HUES48 (cell line): ENCODE measurements at regions not wholly inside any gene's neighbourhood (a gene's known extent, or its start where the extent isn't known, plus 50 kb on each side); places are given as distances from the start of the nearest gene placed in this dataset.

Source experiments
- H3K27ac ChIP-seq: one replicate; pipeline ENCODE4 v1.7.0; 2013; ENCODE audit warnings: low read depth, low read length, inconsistent platforms
- H3K27me3 ChIP-seq: 2 replicates; pipeline ENCODE4 v1.6.1; 2013; ENCODE audit warnings: mild to moderate bottlenecking, low read length; ENCODE audit not compliant: control insufficient read depth, insufficient read depth
- H3K36me3 ChIP-seq: 2 replicates; pipeline ENCODE4 v1.6.1; 2013; ENCODE audit warnings: low read length; ENCODE audit not compliant: control insufficient read depth, insufficient read depth
- H3K4me1 ChIP-seq: 2 replicates; pipeline ENCODE4 v1.6.1; 2013; ENCODE audit warnings: mild to moderate bottlenecking, low read length; ENCODE audit not compliant: control insufficient read depth, insufficient read depth
- H3K4me3 ChIP-seq: 2 replicates; pipeline ENCODE4 v1.5.1; 2013; ENCODE audit warnings: mild to moderate bottlenecking, low read depth, low read length
- H3K9ac ChIP-seq: 2 replicates; pipeline ENCODE4 v1.6.1; 2013; ENCODE audit warnings: mild to moderate bottlenecking, low read depth, low read length, moderate library complexity
- H3K9me3 ChIP-seq: 2 replicates; pipeline ENCODE4 v1.6.1; 2013; ENCODE audit warnings: low read length; ENCODE audit not compliant: control insufficient read depth, insufficient read depth

- no peaks in the 10 kb centered on the region for H3K9me3 ChIP-seq
- no peak overlapping the region for H3K9ac ChIP-seq
- no peak overlapping the region for H3K27ac ChIP-seq
- H3K4me1 ChIP-seq: no peaks in the 10 kb centered on the region
- no peaks in the 10 kb centered on the region for H3K27me3 ChIP-seq
- no peak overlapping the region for H3K4me3 ChIP-seq
- H3K36me3 ChIP-seq: no peaks in the 10 kb centered on the region
These were observed 378.0 kb upstream of the SEMA3D start for GRCh38 chr7:85564861-85565260.

- Histone ChIP-seq H3K36me3 (no peaks in the 10 kb centered on the region), H3K9ac (no peak overlapping the region), H3K27ac (no peak overlapping the region), H3K4me1 (no peaks in the 10 kb centered on the region), H3K4me3 (no peak overlapping the region), H3K9me3 (no peaks in the 10 kb centered on the region), H3K27me3 (no peaks in the 10 kb centered on the region)
These were observed 374.9 kb upstream of the SEMA3D start for GRCh38 chr7:85561706-85562105.

- no peak overlapping the region for H3K27ac ChIP-seq
- H3K4me1 ChIP-seq: no peaks in the 10 kb centered on the region
- H3K9me3 ChIP-seq: no peaks in the 10 kb centered on the region
- H3K9ac ChIP-seq: no peak overlapping the region
- H3K27me3 ChIP-seq: no peaks in the 10 kb centered on the region
- H3K4me3 ChIP-seq: no peak overlapping the region
- no peaks in the 10 kb centered on the region for H3K36me3 ChIP-seq
These were observed 367.7 kb upstream of the SEMA3D start for GRCh38 chr7:85554236-85555178.

DNA sequence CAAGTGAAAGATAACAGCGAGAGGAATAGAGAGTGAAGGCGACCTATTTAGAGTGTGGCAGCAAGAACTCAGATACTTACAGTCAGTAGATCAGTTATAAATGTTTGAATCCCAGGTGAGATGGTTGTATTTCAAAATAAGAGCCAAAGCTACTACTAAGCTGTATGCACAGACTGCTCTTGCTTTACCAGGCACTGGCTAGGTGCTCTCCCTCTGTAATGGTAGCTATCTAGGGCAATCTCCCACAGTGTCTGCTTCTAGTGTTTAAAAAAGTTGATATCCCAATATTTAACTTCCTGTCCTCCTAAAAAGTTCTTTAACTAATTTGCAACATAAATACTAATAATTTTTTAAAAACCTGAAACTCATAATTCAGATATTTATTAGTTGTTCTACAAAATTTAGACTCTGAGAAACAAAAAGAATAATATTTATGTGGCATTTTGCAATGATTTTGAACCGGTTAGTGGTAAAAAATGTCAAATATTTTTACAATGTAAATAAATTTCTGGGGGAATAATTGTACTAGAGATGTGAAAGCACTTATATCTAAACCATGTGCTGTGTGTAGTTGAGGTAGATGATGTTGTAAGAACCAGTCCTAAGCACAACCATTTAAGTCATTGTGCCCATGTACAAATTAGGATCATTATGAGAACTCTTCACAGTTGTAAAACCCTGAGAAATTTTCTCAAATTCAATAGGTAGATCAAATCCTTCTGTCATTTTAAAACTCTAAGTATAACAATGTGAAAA lies 349.3 kb upstream of the SEMA3D start:
- H3K36me3 ChIP-seq: no peaks in the 10 kb centered on the region
- H3K4me3 ChIP-seq: no peak overlapping the region
- no peak overlapping the region for H3K9ac ChIP-seq
- H3K9me3 ChIP-seq: no peaks in the 10 kb centered on the region
- H3K27ac ChIP-seq: no peak overlapping the region
- no peaks in the 10 kb centered on the region for H3K27me3 ChIP-seq
- H3K4me1 ChIP-seq: no peaks in the 10 kb centered on the region

- H3K9me3 ChIP-seq: no peaks in the 10 kb centered on the region
- no peak overlapping the region for H3K9ac ChIP-seq
- no peaks in the 10 kb centered on the region for H3K27me3 ChIP-seq
These were observed 343.0 kb upstream of the SEMA3D start for GRCh38 chr7:85529831-85530230.

DNA sequence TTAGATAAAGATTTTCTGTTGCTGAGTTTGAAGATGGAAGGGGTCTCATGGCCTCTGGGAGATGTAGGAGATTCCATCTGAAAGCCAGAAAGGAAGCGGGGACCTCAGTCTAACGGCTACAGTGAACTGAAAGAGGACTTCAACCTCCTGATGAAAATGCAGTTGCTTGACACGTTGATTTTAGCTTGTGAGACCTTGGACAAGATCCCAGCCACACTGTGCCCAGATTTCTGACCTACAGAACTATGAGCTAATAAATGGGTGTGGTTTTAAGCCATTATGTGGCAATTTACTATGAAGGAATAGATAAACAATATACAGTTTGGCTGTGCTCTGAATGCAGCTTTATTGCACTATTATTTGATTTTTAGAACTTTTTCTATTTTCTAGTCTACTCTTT lies 342.3 kb upstream of the SEMA3D start:
- H3K9me3 ChIP-seq: no peaks in the 10 kb centered on the region
- no peaks in the 10 kb centered on the region for H3K36me3 ChIP-seq
- no peaks in the 10 kb centered on the region for H3K27me3 ChIP-seq
- H3K9ac ChIP-seq: no peak overlapping the region
- H3K4me3 ChIP-seq: no peak overlapping the region
- H3K27ac ChIP-seq: no peak overlapping the region
- no peaks in the 10 kb centered on the region for H3K4me1 ChIP-seq

More at GRCh38 chr7:85529831-85530230, 343.0 kb upstream of the SEMA3D start:
- Histone ChIP-seq H3K4me3 (no peak overlapping the region), H3K27ac (no peak overlapping the region), H3K36me3 (no peaks in the 10 kb centered on the region), H3K4me1 (no peaks in the 10 kb centered on the region)

DNA sequence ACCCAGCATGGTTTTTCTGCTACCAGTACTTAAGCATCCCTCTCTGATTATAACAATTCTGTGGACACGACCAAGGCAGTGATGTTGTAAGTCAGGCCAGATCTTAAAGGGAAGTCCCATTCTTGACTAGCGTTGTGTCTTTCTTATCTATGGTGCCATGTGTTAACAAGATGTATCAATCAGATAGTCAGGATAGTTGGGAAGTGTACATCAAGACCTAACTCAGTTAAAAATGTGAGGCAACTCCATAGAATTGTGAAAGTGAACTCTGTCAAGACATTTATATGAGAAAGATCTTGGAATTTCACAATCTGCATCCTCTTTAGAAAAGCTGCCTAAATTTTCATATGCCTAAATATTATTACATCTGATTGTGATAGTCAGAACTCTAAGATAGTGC lies 341.7 kb upstream of the SEMA3D start:
- Histone ChIP-seq H3K27me3 (no peaks in the 10 kb centered on the region), H3K4me1 (no peaks in the 10 kb centered on the region), H3K4me3 (no peak overlapping the region), H3K9me3 (no peaks in the 10 kb centered on the region), H3K27ac (no peak overlapping the region), H3K36me3 (no peaks in the 10 kb centered on the region), H3K9ac (no peak overlapping the region)

GRCh38 chr7:85525676-85526075 lies 338.8 kb upstream of the SEMA3D start:
- no peak overlapping the region for H3K9ac ChIP-seq
- no peaks in the 10 kb centered on the region for H3K9me3 ChIP-seq
- no peak overlapping the region for H3K27ac ChIP-seq
- H3K27me3 ChIP-seq: no peaks in the 10 kb centered on the region
- H3K4me3 ChIP-seq: no peak overlapping the region
- no peaks in the 10 kb centered on the region for H3K36me3 ChIP-seq
- no peaks in the 10 kb centered on the region for H3K4me1 ChIP-seq

DNA sequence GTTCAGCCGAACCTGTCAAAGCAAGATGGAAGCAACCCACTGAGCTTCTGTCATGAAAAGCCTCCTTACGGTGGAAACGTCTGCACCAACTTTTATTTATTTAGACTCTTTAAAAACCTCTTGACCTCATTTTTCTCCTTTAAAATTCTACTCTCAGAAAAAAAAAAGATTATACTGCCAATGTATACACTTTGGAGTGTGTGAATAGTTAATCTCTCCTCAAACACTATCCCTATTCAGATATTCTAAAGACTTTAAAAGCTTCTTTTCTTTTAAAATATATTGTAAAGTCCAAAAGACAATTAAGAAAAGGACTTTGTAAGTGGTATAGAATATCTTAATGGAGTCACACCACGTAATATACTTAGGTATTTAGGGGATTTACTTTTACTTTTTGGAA lies 335.2 kb upstream of the SEMA3D start:
- no peak overlapping the region for H3K4me3 ChIP-seq
- H3K36me3 ChIP-seq: no peaks in the 10 kb centered on the region
- no peaks in the 10 kb centered on the region for H3K4me1 ChIP-seq
- no peaks in the 10 kb centered on the region for H3K9me3 ChIP-seq
- H3K27ac ChIP-seq: no peak overlapping the region
- no peaks in the 10 kb centered on the region for H3K27me3 ChIP-seq
- no peak overlapping the region for H3K9ac ChIP-seq

DNA sequence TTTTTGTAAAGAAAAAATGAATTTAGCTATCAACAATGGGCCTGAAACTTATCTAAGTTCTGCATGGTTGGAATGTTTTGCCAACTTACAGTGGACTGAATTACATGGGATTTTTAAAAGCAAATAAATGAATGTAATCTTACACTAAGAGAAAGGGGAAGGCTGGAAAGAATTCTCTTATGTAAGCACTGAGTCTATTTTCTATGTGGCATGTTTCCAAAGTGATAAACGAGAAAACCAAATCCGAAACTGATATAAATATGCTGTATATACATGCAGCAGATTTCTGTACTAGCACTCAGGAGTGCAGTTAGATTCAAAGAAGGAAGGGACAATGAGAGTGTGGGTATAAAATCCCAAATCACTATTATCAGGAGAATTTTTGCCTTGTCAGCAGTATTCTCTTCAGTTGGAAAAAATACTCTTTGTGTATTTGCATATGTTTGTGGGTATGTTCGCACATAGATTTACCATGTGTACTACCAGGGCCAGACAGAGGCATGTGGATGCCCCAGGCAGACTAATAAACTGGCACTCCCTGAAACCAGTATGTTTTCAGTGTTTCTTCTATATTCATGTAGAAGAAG lies 334.3 kb upstream of the SEMA3D start:
- Histone ChIP-seq H3K9ac (no peak overlapping the region), H3K4me1 (no peaks in the 10 kb centered on the region), H3K27ac (no peak overlapping the region), H3K27me3 (no peaks in the 10 kb centered on the region), H3K9me3 (no peaks in the 10 kb centered on the region), H3K36me3 (no peaks in the 10 kb centered on the region), H3K4me3 (no peak overlapping the region)

DNA sequence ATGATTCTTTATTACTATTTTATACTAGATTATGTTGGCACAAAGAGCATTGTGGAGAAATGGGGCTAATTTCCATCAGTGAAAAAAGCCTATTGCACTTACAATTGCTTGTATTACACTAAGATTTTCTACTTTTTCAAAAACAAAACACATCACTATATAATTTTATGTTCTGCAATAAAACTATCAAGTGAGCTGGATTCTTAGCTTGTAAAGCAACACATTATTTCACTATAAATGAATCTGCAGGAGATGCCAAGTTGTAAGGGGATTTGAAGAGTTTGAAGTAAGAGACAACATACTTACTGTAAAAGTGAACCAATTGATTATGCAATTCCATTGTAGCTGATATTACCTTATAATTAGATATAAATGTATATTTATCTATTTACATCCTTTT lies 333.3 kb upstream of the SEMA3D start:
- no peaks in the 10 kb centered on the region for H3K4me1 ChIP-seq
- H3K9ac ChIP-seq: no peak overlapping the region
- H3K36me3 ChIP-seq: no peaks in the 10 kb centered on the region
- H3K9me3 ChIP-seq: no peaks in the 10 kb centered on the region
- no peak overlapping the region for H3K4me3 ChIP-seq
- H3K27me3 ChIP-seq: no peaks in the 10 kb centered on the region
- no peak overlapping the region for H3K27ac ChIP-seq
